Stimulated activated CD4-positive, alpha-beta T cell treated with anti-CD3 and anti-CD28 coated beads, Interleukin-4, amount 100 ng/mL, for 24 hours (primary cell): ENCODE measurements at regions not wholly inside any gene's neighbourhood (a gene's known extent, or its start where the extent isn't known, plus 50 kb on each side); places are given as distances from the start of the nearest gene placed in this dataset.
"Not testable (repeated sequence)": the region's sequence is repeated elsewhere in the genome, so short reads cannot be mapped to it uniquely, and the experiment has no call there.

ENCODE experiments used
- DNase-seq: peaks from one replicate; pipeline ENCODE4 v3.0.0-alpha.2; 2020

GRCh38 chr1:146409116-146409801 lies 180.4 kb upstream of the NOTCH2NLA start:
- not testable (repeated sequence) for DNase-seq

GRCh38 chr1:146401281-146401825 lies 172.5 kb upstream of the NOTCH2NLA start:
- DNase-seq = peak; percentile 24

- not testable (repeated sequence) for DNase-seq
Observed at GRCh38 chr1:146400173-146401121, 171.6 kb upstream of the NOTCH2NLA start.

- DNase-seq = not testable (repeated sequence)
Observed at GRCh38 chr1:146399225-146399624, 170.4 kb upstream of the NOTCH2NLA start.

GRCh38 chr1:146396801-146397200 lies 168.0 kb upstream of the NOTCH2NLA start:
- DNase-seq = not testable (repeated sequence)

GRCh38 chr1:146396242-146396641 lies 167.4 kb upstream of the NOTCH2NLA start:
- not testable (repeated sequence) for DNase-seq

GRCh38 chr1:146393796-146394195 lies 165.0 kb upstream of the NOTCH2NLA start:
- DNase-seq = not testable (repeated sequence)

- DNase-seq = not testable (repeated sequence)
Observed at GRCh38 chr1:146393154-146393553, 164.3 kb upstream of the NOTCH2NLA start.

- not testable (repeated sequence) for DNase-seq
Observed at GRCh38 chr1:146389178-146389577, 160.4 kb upstream of the NOTCH2NLA start.

GRCh38 chr1:146387750-146388469 lies 159.1 kb upstream of the NOTCH2NLA start:
- DNase-seq = peak; percentile 54

GRCh38 chr1:146386851-146387749 lies 158.3 kb upstream of the NOTCH2NLA start:
- DNase-seq = peak; percentile 86

GRCh38 chr1:146381196-146381595 lies 152.4 kb upstream of the NOTCH2NLA start:
- not testable (repeated sequence) for DNase-seq

GRCh38 chr1:146376708-146377496 lies 148.1 kb upstream of the NOTCH2NLA start:
- DNase-seq = peak; percentile 90

- peak; percentile 83 for DNase-seq
Observed at GRCh38 chr1:146376309-146376707, 147.5 kb upstream of the NOTCH2NLA start.

- not testable (repeated sequence) for DNase-seq
Observed at GRCh38 chr1:146375108-146375507, 146.3 kb upstream of the NOTCH2NLA start.

GRCh38 chr1:146369940-146370339 lies 141.1 kb upstream of the NOTCH2NLA start:
- peak; percentile 55 for DNase-seq

GRCh38 chr1:146355373-146355772 lies 126.6 kb upstream of the NOTCH2NLA start:
- not testable (repeated sequence) for DNase-seq

GRCh38 chr1:146326863-146327262 lies 98.0 kb upstream of the NOTCH2NLA start:
- DNase-seq = not testable (repeated sequence)

- not testable (repeated sequence) for DNase-seq
Observed at GRCh38 chr1:146324463-146324862, 95.6 kb upstream of the NOTCH2NLA start.

- not testable (repeated sequence) for DNase-seq
Observed at GRCh38 chr1:146323302-146323701, 94.5 kb upstream of the NOTCH2NLA start.

- not testable (repeated sequence) for DNase-seq
Observed at GRCh38 chr1:146322893-146323292, 94.1 kb upstream of the NOTCH2NLA start.
